ENCODE measurements at regions not wholly inside any gene's neighbourhood (a gene's known extent, or its start where the extent isn't known, plus 50 kb on each side); places are given as distances from the start of the nearest gene placed in this dataset.

DNA sequence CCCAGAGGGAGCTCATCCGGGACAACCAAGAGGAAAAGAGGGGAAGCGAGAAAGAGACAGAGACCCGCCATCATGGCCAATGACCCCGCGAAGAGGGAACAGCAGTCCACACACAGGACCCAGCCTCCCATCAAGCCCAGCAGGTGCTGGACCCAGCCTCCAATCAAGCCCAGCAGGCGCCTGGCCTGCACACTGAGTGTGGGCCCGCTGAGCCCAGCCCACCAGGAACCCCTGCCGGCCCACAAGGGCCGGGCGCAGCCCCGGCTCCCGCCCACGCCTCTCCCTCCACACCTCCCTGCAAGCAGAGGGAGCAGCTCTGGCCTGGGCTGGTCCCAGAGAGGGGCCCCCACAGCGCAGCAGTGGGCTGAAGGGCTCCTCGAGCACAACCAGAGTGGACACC is 391.1 kb downstream of the IDS start:
- DNase-seq (ENCODE audit: low spot score) = no peak
- H3K9me3 Mint-ChIP-seq = peaks cover 27% of the 10 kb centered on the region
- no peaks in the 10 kb centered on the region for H3K79me2 ChIP-seq (ENCODE audit: low read depth)
- H4K20me1 ChIP-seq (ENCODE audit: low read depth) = no peaks in the 10 kb centered on the region
- no peak overlapping the region for H3K27ac Mint-ChIP-seq
- no peak overlapping the region for H3K4me3 Mint-ChIP-seq
- no peaks in the 10 kb centered on the region for H3K4me1 Mint-ChIP-seq
- TF ChIP-seq CTCF (IDR thresholded peaks at IDR 0.05) (no peak), EZH2 (IDR thresholded peaks at IDR 0.05) (no peak), EZH2phosphoT487 (IDR thresholded peaks at IDR 0.05) (no peak)
- no peak overlapping the region for H3K9ac ChIP-seq
- H3K36me3 ChIP-seq = no peaks in the 10 kb centered on the region
- H3K36me3 Mint-ChIP-seq = no peaks in the 10 kb centered on the region
- no peak overlapping the region for H3K27ac ChIP-seq
- H3K4me1 ChIP-seq = no peaks in the 10 kb centered on the region
- no peaks in the 10 kb centered on the region for H3K27me3 ChIP-seq
- no peak overlapping the region for H2AFZ ChIP-seq (replicated peaks)
- H3K27me3 Mint-ChIP-seq (ENCODE audit: insufficient read depth, low read depth) = no peaks in the 10 kb centered on the region
- H3K4me2 ChIP-seq = no peak overlapping the region
- H3F3A ChIP-seq (ENCODE audit: low read depth) = no peaks in the 10 kb centered on the region
- H3K4me3 ChIP-seq = no peak overlapping the region
- H3K9me3 ChIP-seq (ENCODE audit: low read depth) = peaks cover 7% of the 10 kb centered on the region

DNA sequence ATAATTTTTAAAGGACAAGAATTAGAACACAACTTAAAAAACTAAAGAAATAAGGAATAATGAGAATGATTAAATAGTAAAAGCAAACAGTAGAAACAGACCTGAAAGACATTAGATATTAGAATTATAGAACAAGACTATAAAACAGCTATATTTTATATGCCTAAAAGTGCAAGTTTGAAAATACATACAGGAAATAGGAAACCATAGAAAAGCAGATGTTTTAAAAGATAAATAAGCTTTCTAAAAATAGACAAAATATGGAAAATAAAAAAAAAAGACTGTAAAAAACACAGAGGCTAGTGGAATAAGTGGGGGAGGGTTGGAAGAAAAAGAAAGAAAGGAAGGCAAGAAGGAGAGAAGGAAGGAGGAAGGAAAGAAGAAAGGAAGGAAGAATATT is 407.3 kb downstream of the IDS start:
- Histone ChIP-seq H4K20me1 (ENCODE audit: low read depth) (no peaks in the 10 kb centered on the region), H3K79me2 (ENCODE audit: low read depth) (no peaks in the 10 kb centered on the region), H3K27ac (no peak overlapping the region), H3K27me3 (no peaks in the 10 kb centered on the region), H3K9me3 (ENCODE audit: low read depth) (no peaks in the 10 kb centered on the region), H3K9ac (no peak overlapping the region), H2AFZ (replicated peaks) (no peak overlapping the region), H3K36me3 (no peaks in the 10 kb centered on the region), H3K4me2 (no peak overlapping the region), H3F3A (ENCODE audit: low read depth) (no peaks in the 10 kb centered on the region), H3K4me3 (no peak overlapping the region), H3K4me1 (no peaks in the 10 kb centered on the region)
- no peak for DNase-seq (ENCODE audit: low spot score)
- Mint-ChIP-seq H3K9me3 (peaks cover 2% of the 10 kb centered on the region), H3K4me1 (no peaks in the 10 kb centered on the region), H3K36me3 (no peaks in the 10 kb centered on the region), H3K4me3 (no peak overlapping the region), H3K27ac (no peak overlapping the region), H3K27me3 (ENCODE audit: insufficient read depth, low read depth) (peaks cover 2% of the 10 kb centered on the region)
- TF ChIP-seq EZH2phosphoT487 (IDR thresholded peaks at IDR 0.05) (no peak), EZH2 (IDR thresholded peaks at IDR 0.05) (no peak), CTCF (IDR thresholded peaks at IDR 0.05) (no peak)

- no peaks in the 10 kb centered on the region for H3K4me1 Mint-ChIP-seq
- Histone ChIP-seq H3K79me2 (ENCODE audit: low read depth) (no peaks in the 10 kb centered on the region), H3K36me3 (no peaks in the 10 kb centered on the region), H3K4me3 (no peak overlapping the region), H4K20me1 (ENCODE audit: low read depth) (no peaks in the 10 kb centered on the region), H3K4me1 (no peaks in the 10 kb centered on the region), H3K27ac (no peak overlapping the region), H2AFZ (replicated peaks) (no peak overlapping the region), H3K4me2 (no peak overlapping the region), H3K9ac (no peak overlapping the region), H3K27me3 (no peaks in the 10 kb centered on the region), H3K9me3 (ENCODE audit: low read depth) (no peaks in the 10 kb centered on the region), H3F3A (ENCODE audit: low read depth) (no peaks in the 10 kb centered on the region)
- no peak for DNase-seq (ENCODE audit: low spot score)
- H3K27me3 Mint-ChIP-seq (ENCODE audit: insufficient read depth, low read depth) = peaks cover 2% of the 10 kb centered on the region
- no peaks in the 10 kb centered on the region for H3K36me3 Mint-ChIP-seq
- no peak for TF ChIP-seq CTCF (IDR thresholded peaks at IDR 0.05)
- no peak for TF ChIP-seq EZH2 (IDR thresholded peaks at IDR 0.05)
- H3K27ac Mint-ChIP-seq = no peak overlapping the region
- H3K4me3 Mint-ChIP-seq = no peak overlapping the region
- peaks cover 2% of the 10 kb centered on the region for H3K9me3 Mint-ChIP-seq
Observed at GRCh38 chrX:149092179-149092578, 412.9 kb downstream of the IDS start.

Measured in neural progenitor cell (in vitro differentiated cells).